ENCODE measurements at regions not wholly inside any gene's neighbourhood (a gene's known extent, or its start where the extent isn't known, plus 50 kb on each side); places are given as distances from the start of the nearest gene placed in this dataset.

- TF ChIP-seq, protein P1, sequence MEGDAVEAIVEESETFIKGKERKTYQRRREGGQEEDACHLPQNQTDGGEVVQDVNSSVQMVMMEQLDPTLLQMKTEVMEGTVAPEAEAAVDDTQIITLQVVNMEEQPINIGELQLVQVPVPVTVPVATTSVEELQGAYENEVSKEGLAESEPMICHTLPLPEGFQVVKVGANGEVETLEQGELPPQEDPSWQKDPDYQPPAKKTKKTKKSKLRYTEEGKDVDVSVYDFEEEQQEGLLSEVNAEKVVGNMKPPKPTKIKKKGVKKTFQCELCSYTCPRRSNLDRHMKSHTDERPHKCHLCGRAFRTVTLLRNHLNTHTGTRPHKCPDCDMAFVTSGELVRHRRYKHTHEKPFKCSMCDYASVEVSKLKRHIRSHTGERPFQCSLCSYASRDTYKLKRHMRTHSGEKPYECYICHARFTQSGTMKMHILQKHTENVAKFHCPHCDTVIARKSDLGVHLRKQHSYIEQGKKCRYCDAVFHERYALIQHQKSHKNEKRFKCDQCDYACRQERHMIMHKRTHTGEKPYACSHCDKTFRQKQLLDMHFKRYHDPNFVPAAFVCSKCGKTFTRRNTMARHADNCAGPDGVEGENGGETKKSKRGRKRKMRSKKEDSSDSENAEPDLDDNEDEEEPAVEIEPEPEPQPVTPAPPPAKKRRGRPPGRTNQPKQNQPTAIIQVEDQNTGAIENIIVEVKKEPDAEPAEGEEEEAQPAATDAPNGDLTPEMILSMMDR (IDR thresholded peaks at IDR 0.05), result no peak
- TF ChIP-seq POLR2A (IDR thresholded peaks at IDR 0.05), result no peak
Measured at GRCh38 chr14:100433428-100433814, 110.3 kb downstream of the SLC25A47 start.
